SK-N-SH (cell line): ENCODE measurements at regions not wholly inside any gene's neighbourhood (a gene's known extent, or its start where the extent isn't known, plus 50 kb on each side); places are given as distances from the start of the nearest gene placed in this dataset.

ENCODE experiments used
- CTCF ChIA-PET: fragments of 300-600, 350-600 bp; formaldehyde crosslinking; extraction: SDS; loops from one replicate; lab custom pipeline; 2021; lab: Yijun Ruan, JAX
- POLR2A ChIA-PET: fragments of 350-600 bp; sonication (Branson Sonifier 250); formaldehyde crosslinking; extraction: SDS; loops from one replicate; lab custom pipeline; 2020; ENCODE audit warnings: antibody characterized with exemption, inconsistent platforms; lab: Yijun Ruan, JAX
- DNase-seq: peaks from one replicate; pipeline ENCODE4 v3.0.0; 2012
- H2AFZ ChIP-seq: fragments of 200-600 bp; sonication (generic); 2 replicates; pipeline ENCODE4 v1.8.1; 2016; ENCODE audit warnings: antibody characterized with exemption, mild to moderate bottlenecking, low read depth
- H3F3A ChIP-seq: fragments of 200-600 bp; sonication (generic); replicated peaks from 2 replicates; pipeline ENCODE3; 2016; ENCODE audit warnings: antibody characterized with exemption, mild to moderate bottlenecking; ENCODE audit not compliant: insufficient read depth
- H3K27ac ChIP-seq, 2 experiments: fragments of 200-500 bp in 1 of 2; fragments of 200-600 bp in 1 of 2; sonication (Bioruptor generic) in 1 of 2; sonication (generic), shearing (Covaris generic) in 1 of 2; 2 replicates each; pipeline versions ENCODE4 v1.5.1 to v1.6.1; 2014 to 2016; ENCODE audit warnings: low read depth in 2 of 2, inconsistent platforms in 1 of 2, low read length in 1 of 2, mild to moderate bottlenecking in 1 of 2, mixed read lengths in 1 of 2
- H3K27me3 ChIP-seq: fragments of 200-600 bp; sonication (generic), shearing (Covaris generic); 2 replicates; pipeline ENCODE4 v1.6.1; 2016; ENCODE audit warnings: mixed run types; ENCODE audit not compliant: insufficient read depth
- H3K36me3 ChIP-seq, 2 experiments: fragments of 200-500 bp in 1 of 2; fragments of 200-600 bp in 1 of 2; sonication (Bioruptor generic) in 1 of 2; sonication (generic) in 1 of 2; replicated peaks in 1 of 2; 2 replicates each; pipeline versions ENCODE3 to v1.5.1; 2014 to 2016; ENCODE audit warnings: low read length in 1 of 2, mild to moderate bottlenecking in 1 of 2; ENCODE audit not compliant: insufficient read depth in 2 of 2, control insufficient read depth in 1 of 2
- H3K4me1 ChIP-seq, 2 experiments: fragments of 200-500 bp in 1 of 2; fragments of 200-600 bp in 1 of 2; sonication (Bioruptor generic) in 1 of 2; sonication (generic), shearing (Covaris generic) in 1 of 2; 2 replicates each; pipeline versions ENCODE4 v1.5.1 to v1.6.1; 2014 to 2016; ENCODE audit warnings: low read depth in 1 of 2, low read length in 1 of 2, mixed run types in 1 of 2; ENCODE audit not compliant: insufficient read depth in 2 of 2, control insufficient read depth in 1 of 2
- H3K4me2 ChIP-seq: fragments of 200-600 bp; sonication (generic), shearing (Covaris generic); 2 replicates; pipeline ENCODE4 v1.6.1; 2017; ENCODE audit warnings: mixed run types
- H3K4me3 ChIP-seq, 2 experiments: fragments of 200-500 bp in 1 of 2; fragments of 200-600 bp in 1 of 2; sonication (Bioruptor generic) in 1 of 2; sonication (generic), shearing (Covaris generic) in 1 of 2; 2 replicates each; pipeline versions ENCODE4 v1.5.1 to v1.8.1; 2014 to 2016; ENCODE audit warnings: low read depth in 2 of 2, inconsistent platforms in 1 of 2, low read length in 1 of 2, mild to moderate bottlenecking in 1 of 2, mixed read lengths in 1 of 2, moderate library complexity in 1 of 2
- H3K79me2 ChIP-seq: fragments of 200-600 bp; sonication (generic); 2 replicates; pipeline ENCODE4 v1.8.1; 2017; ENCODE audit warnings: mild to moderate bottlenecking; ENCODE audit not compliant: insufficient read depth
- H3K9ac ChIP-seq: fragments of 200-600 bp; sonication (generic); 2 replicates; pipeline ENCODE4 v1.6.1; 2017; ENCODE audit warnings: mixed run types
- H3K9me2 ChIP-seq: fragments of 200-600 bp; sonication (generic); 2 replicates; pipeline ENCODE4 v1.6.1; 2017; ENCODE audit warnings: mixed run types
- H3K9me3 ChIP-seq: fragments of 200-600 bp; sonication (generic); 2 replicates; pipeline ENCODE4 v1.6.1; 2017; ENCODE audit warnings: mixed run types, mild to moderate bottlenecking, moderate library complexity
- H4K20me1 ChIP-seq: fragments of 200-600 bp; sonication (generic); 2 replicates; pipeline ENCODE4 v1.6.1; 2017; ENCODE audit warnings: mild to moderate bottlenecking, mixed run types; ENCODE audit not compliant: insufficient read depth
- CTCF ChIP-seq: fragments of 200-600 bp; sonication (generic); IDR thresholded peaks from 2 replicates; pipeline ENCODE4 v1.6.1; 2017; ENCODE audit warnings: antibody characterized with exemption, mild to moderate bottlenecking, moderate library complexity
- ELF1 ChIP-seq: IDR thresholded peaks from 2 replicates; pipeline ENCODE4 v1.4.0; 2012
- EZH2phosphoT487 ChIP-seq: fragments of 200-600 bp; sonication (generic); IDR thresholded peaks from 2 replicates; pipeline ENCODE4 v1.6.1; 2017; ENCODE audit warnings: low read depth, mixed run types, mild to moderate bottlenecking, antibody characterized with exemption, moderate library complexity, borderline replicate concordance
- FOSL2 ChIP-seq: IDR thresholded peaks from 2 replicates; pipeline ENCODE4 v1.4.0; 2012; ENCODE audit warnings: low read depth, mild to moderate bottlenecking, moderate library complexity, borderline replicate concordance
- FOXJ3 ChIP-seq: sonication (generic); formaldehyde crosslinking; IDR thresholded peaks from 2 replicates; pipeline ENCODE4 v1.5.1; 2020; ENCODE audit warnings: mild to moderate bottlenecking, missing genetic modification reagents
- JUND ChIP-seq: IDR thresholded peaks from 2 replicates; pipeline ENCODE4 v1.4.0; 2012
- MXI1 ChIP-seq: IDR thresholded peaks from 2 replicates; pipeline ENCODE4 v1.6.1; 2012; ENCODE audit warnings: mild to moderate bottlenecking, low read depth, low read length, improper control_type of control experiment
- RAD21 ChIP-seq: IDR thresholded peaks from 2 replicates; pipeline ENCODE4 v1.6.1; 2012; ENCODE audit warnings: mild to moderate bottlenecking, low read length
- RFX5 ChIP-seq: IDR thresholded peaks from 2 replicates; pipeline ENCODE4 v1.6.1; 2012; ENCODE audit warnings: mild to moderate bottlenecking, improper control_type of control experiment, low read length
- RXRA ChIP-seq: IDR thresholded peaks from 2 replicates; pipeline ENCODE4 v1.4.0; 2012; ENCODE audit warnings: low read depth, mild to moderate bottlenecking, borderline replicate concordance
- SIN3A ChIP-seq: IDR thresholded peaks from 2 replicates; pipeline ENCODE4 v1.6.1; 2012; ENCODE audit warnings: low read depth, mild to moderate bottlenecking, low read length, moderate library complexity, borderline replicate concordance
- SMC3 ChIP-seq: IDR thresholded peaks from 2 replicates; pipeline ENCODE4 v1.6.1; 2012; ENCODE audit warnings: low read depth, low read length, improper control_type of control experiment
- TEAD4 ChIP-seq: IDR thresholded peaks from 2 replicates; pipeline ENCODE4 v1.4.0; 2012; ENCODE audit warnings: mild to moderate bottlenecking, borderline replicate concordance; ENCODE audit not compliant: insufficient read depth
- YY1 ChIP-seq: IDR thresholded peaks from 2 replicates; pipeline ENCODE4 v1.4.0; 2012; ENCODE audit warnings: low read depth, mild to moderate bottlenecking
- ZBTB33 ChIP-seq: IDR thresholded peaks from 2 replicates; pipeline ENCODE4 v1.4.0; 2012; ENCODE audit warnings: low read depth, borderline replicate concordance
- WGBS: methylation state at CpG from one replicate; pipeline ENCODE4 v1.1.6; 2017; ENCODE audit warnings: low lambda C conversion rate; 5-methylcytosine and 5-hydroxymethylcytosine counted together
- TF ChIP-seq, protein P1 (sequence below): fragments of 150-350 bp; IDR thresholded peaks from 2 replicates; pipeline ENCODE4 v1.6.1; 2016; ENCODE audit warnings: mild to moderate bottlenecking, low read depth, low read length

- CTCF ChIA-PET, result interaction anchor here (0.9 to 1.1 kb wide), 2 partner anchors 9 to 260 kb away, joined by 3 to 4 read pairs; no protein-coding TSS in a partner anchor
- 21% methylated on average over 2 of the region's 2 CpGs for WGBS
- no peaks in the 10 kb centered on the region for H3K36me3 ChIP-seq
Measured at GRCh38 chr18:56066524-56067213, 478.7 kb upstream of the TCF4 start.

DNA sequence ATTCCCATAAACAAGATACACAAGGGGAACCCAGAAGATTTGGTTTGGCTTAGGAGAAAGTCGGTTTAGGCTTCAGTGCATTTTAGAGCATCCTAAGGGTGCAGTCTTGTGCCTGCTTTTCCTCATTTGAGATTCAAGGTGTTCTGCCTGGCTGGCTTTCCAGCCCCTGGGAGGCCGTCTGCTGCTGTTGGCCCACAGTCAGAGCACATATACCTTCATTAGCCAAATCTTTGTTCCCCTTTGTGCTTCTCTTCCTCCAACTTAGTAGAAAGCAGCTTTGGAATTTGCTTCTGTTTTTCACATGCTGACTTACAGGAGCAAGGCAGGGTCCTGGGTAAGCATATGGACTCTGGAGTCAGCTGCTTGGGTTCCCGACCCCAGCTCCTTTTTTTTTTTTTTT lies 477.1 kb upstream of the TCF4 start:
- H3K27me3 ChIP-seq, result no peaks in the 10 kb centered on the region
- DNase-seq, result no peak
- POLR2A ChIA-PET, result no interaction called here
- CTCF ChIA-PET, result interaction anchor here (1.1 kb wide), 1 partner anchor 1621 kb away, joined by 4 read pairs; no protein-coding TSS in a partner anchor
- H3K4me1 ChIP-seq, result peaks cover 5 to 18% of the 10 kb centered on the region in 2 experiments; a peak in 3 of 4 replicates
- H3K27ac ChIP-seq, result no peak overlapping the region; a peak in 1 of 4 replicates
- no peak overlapping the region for H3K9ac ChIP-seq
- no peak overlapping the region for H2AFZ ChIP-seq
- no peak for TF ChIP-seq ELF1
- no peak for TF ChIP-seq CTCF
- TF ChIP-seq MXI1, result no peak
- TF ChIP-seq JUND, result no peak
- TF ChIP-seq EZH2phosphoT487, result no peak
- no peak for TF ChIP-seq FOSL2
- no peak for TF ChIP-seq ZBTB33
- no peak for TF ChIP-seq TEAD4
- TF ChIP-seq RXRA, result no peak
- TF ChIP-seq RAD21, result no peak
- TF ChIP-seq, protein P1, sequence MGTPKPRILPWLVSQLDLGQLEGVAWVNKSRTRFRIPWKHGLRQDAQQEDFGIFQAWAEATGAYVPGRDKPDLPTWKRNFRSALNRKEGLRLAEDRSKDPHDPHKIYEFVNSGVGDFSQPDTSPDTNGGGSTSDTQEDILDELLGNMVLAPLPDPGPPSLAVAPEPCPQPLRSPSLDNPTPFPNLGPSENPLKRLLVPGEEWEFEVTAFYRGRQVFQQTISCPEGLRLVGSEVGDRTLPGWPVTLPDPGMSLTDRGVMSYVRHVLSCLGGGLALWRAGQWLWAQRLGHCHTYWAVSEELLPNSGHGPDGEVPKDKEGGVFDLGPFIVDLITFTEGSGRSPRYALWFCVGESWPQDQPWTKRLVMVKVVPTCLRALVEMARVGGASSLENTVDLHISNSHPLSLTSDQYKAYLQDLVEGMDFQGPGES, result no peak
- no peak for TF ChIP-seq SMC3
- H3K4me2 ChIP-seq, result no peak overlapping the region
- no peaks in the 10 kb centered on the region for H4K20me1 ChIP-seq
- H3K36me3 ChIP-seq, result no peaks in the 10 kb centered on the region
- 56% methylated on average over 3 of the region's 3 CpGs for WGBS
- no peaks in the 10 kb centered on the region for H3K79me2 ChIP-seq
- H3K4me3 ChIP-seq, result no peak overlapping the region
- no peaks in the 10 kb centered on the region for H3K9me3 ChIP-seq
- no peaks in the 10 kb centered on the region for H3K9me2 ChIP-seq
- H3F3A ChIP-seq, result no peaks in the 10 kb centered on the region

More at GRCh38 chr18:56066524-56067213, 478.7 kb upstream of the TCF4 start:
- no peaks in the 10 kb centered on the region for H3K9me2 ChIP-seq
- no peaks in the 10 kb centered on the region for H3F3A ChIP-seq
- H3K27me3 ChIP-seq, result no peaks in the 10 kb centered on the region
- H3K27ac ChIP-seq, result peak overlapping the region; percentile 45 to 47; a peak in 2 of 4 replicates
- no peak overlapping the region for H2AFZ ChIP-seq
- DNase-seq, result no peak
- H3K4me1 ChIP-seq, result peaks cover 5 to 18% of the 10 kb centered on the region in 2 experiments; a peak in 3 of 4 replicates
- no peaks in the 10 kb centered on the region for H3K9me3 ChIP-seq
- H3K9ac ChIP-seq, result no peak overlapping the region
- H3K4me3 ChIP-seq, result no peak overlapping the region
- TF ChIP-seq YY1 (no peak), RFX5 (no peak), JUND (no peak), EZH2phosphoT487 (no peak), FOXJ3 (CRISPR knock-in tag) (no peak), RXRA (no peak), SIN3A (no peak)
- H4K20me1 ChIP-seq, result no peaks in the 10 kb centered on the region
- no peak overlapping the region for H3K4me2 ChIP-seq
- POLR2A ChIA-PET, result no interaction called here
- H3K79me2 ChIP-seq, result no peaks in the 10 kb centered on the region
